Activated naive CD4-positive, alpha-beta T cell treated with anti-CD3 and anti-CD28 coated beads, Interleukin-2, amount 50 U/mL, for 24 hours (primary cell): ENCODE measurements at regions not wholly inside any gene's neighbourhood (a gene's known extent, or its start where the extent isn't known, plus 50 kb on each side); places are given as distances from the start of the nearest gene placed in this dataset.

Experiments used
- H3K27ac Mint-ChIP-seq: one replicate; pipeline ENCODE4 v1.8.0; 2021; ENCODE audit warnings: mild to moderate bottlenecking, mixed read lengths
- H3K27me3 Mint-ChIP-seq: one replicate; pipeline ENCODE4 v1.8.0; 2021; ENCODE audit warnings: mixed read lengths
- H3K36me3 Mint-ChIP-seq: one replicate; pipeline ENCODE4 v1.8.0; 2021; ENCODE audit warnings: mixed read lengths
- H3K4me1 Mint-ChIP-seq: one replicate; pipeline ENCODE4 v1.8.0; 2021; ENCODE audit warnings: mixed read lengths
- H3K4me3 Mint-ChIP-seq: one replicate; pipeline ENCODE4 v1.8.0; 2021; ENCODE audit warnings: mild to moderate bottlenecking, mixed read lengths
- H3K9me3 Mint-ChIP-seq: one replicate; pipeline ENCODE4 v1.8.0; 2021; ENCODE audit warnings: mixed read lengths

GRCh38 chr9:109903515-109904138, 123.6 kb downstream of the PALM2AKAP2 start:
- Mint-ChIP-seq H3K9me3 (no peaks in the 10 kb centered on the region), H3K4me1 (peaks cover 7% of the 10 kb centered on the region), H3K36me3 (no peaks in the 10 kb centered on the region), H3K27ac (no peak overlapping the region), H3K27me3 (no peaks in the 10 kb centered on the region), H3K4me3 (no peak overlapping the region)

GRCh38 chr9:109904666-109905065, 124.7 kb downstream of the PALM2AKAP2 start:
- Mint-ChIP-seq H3K9me3 (no peaks in the 10 kb centered on the region), H3K36me3 (no peaks in the 10 kb centered on the region), H3K27ac (no peak overlapping the region), H3K4me1 (peaks cover 7% of the 10 kb centered on the region), H3K4me3 (no peak overlapping the region), H3K27me3 (no peaks in the 10 kb centered on the region)

GRCh38 chr9:109905472-109905871, 125.5 kb downstream of the PALM2AKAP2 start:
- Mint-ChIP-seq H3K9me3 (no peaks in the 10 kb centered on the region), H3K27me3 (no peaks in the 10 kb centered on the region), H3K36me3 (no peaks in the 10 kb centered on the region), H3K4me3 (no peak overlapping the region), H3K27ac (no peak overlapping the region), H3K4me1 (peaks cover 7% of the 10 kb centered on the region)

GRCh38 chr9:109906766-109907382, 126.9 kb downstream of the PALM2AKAP2 start:
- H3K27me3 Mint-ChIP-seq: no peaks in the 10 kb centered on the region
- no peak overlapping the region for H3K27ac Mint-ChIP-seq
- H3K9me3 Mint-ChIP-seq: no peaks in the 10 kb centered on the region
- H3K36me3 Mint-ChIP-seq: no peaks in the 10 kb centered on the region
- peaks cover 7% of the 10 kb centered on the region for H3K4me1 Mint-ChIP-seq
- no peak overlapping the region for H3K4me3 Mint-ChIP-seq

- H3K4me3 Mint-ChIP-seq: no peak overlapping the region
- H3K4me1 Mint-ChIP-seq: peaks cover 7% of the 10 kb centered on the region
- no peaks in the 10 kb centered on the region for H3K27me3 Mint-ChIP-seq
- H3K27ac Mint-ChIP-seq: no peak overlapping the region
- H3K9me3 Mint-ChIP-seq: no peaks in the 10 kb centered on the region
- no peaks in the 10 kb centered on the region for H3K36me3 Mint-ChIP-seq
These were observed 127.4 kb downstream of the PALM2AKAP2 start for GRCh38 chr9:109907400-109907799.

- H3K4me3 Mint-ChIP-seq: no peak overlapping the region
- no peaks in the 10 kb centered on the region for H3K36me3 Mint-ChIP-seq
- no peaks in the 10 kb centered on the region for H3K9me3 Mint-ChIP-seq
- H3K27ac Mint-ChIP-seq: no peak overlapping the region
- H3K4me1 Mint-ChIP-seq: peaks cover 7% of the 10 kb centered on the region
- no peaks in the 10 kb centered on the region for H3K27me3 Mint-ChIP-seq
These were observed 127.9 kb downstream of the PALM2AKAP2 start for GRCh38 chr9:109907810-109908458.

- no peaks in the 10 kb centered on the region for H3K9me3 Mint-ChIP-seq
- H3K4me1 Mint-ChIP-seq: peaks cover 7% of the 10 kb centered on the region
- no peaks in the 10 kb centered on the region for H3K36me3 Mint-ChIP-seq
- no peaks in the 10 kb centered on the region for H3K27me3 Mint-ChIP-seq
- H3K27ac Mint-ChIP-seq: no peak overlapping the region
- no peak overlapping the region for H3K4me3 Mint-ChIP-seq
These were observed 128.7 kb downstream of the PALM2AKAP2 start for GRCh38 chr9:109908459-109909390.

GRCh38 chr9:109910671-109911518, 130.9 kb downstream of the PALM2AKAP2 start:
- Mint-ChIP-seq H3K27me3 (no peaks in the 10 kb centered on the region), H3K9me3 (no peaks in the 10 kb centered on the region), H3K4me1 (peaks cover 7% of the 10 kb centered on the region), H3K27ac (no peak overlapping the region), H3K36me3 (no peaks in the 10 kb centered on the region), H3K4me3 (no peak overlapping the region)

- H3K4me1 Mint-ChIP-seq: peaks cover 6% of the 10 kb centered on the region
- no peak overlapping the region for H3K4me3 Mint-ChIP-seq
- no peak overlapping the region for H3K27ac Mint-ChIP-seq
- H3K36me3 Mint-ChIP-seq: no peaks in the 10 kb centered on the region
- H3K9me3 Mint-ChIP-seq: no peaks in the 10 kb centered on the region
- H3K27me3 Mint-ChIP-seq: no peaks in the 10 kb centered on the region
These were observed 132.1 kb downstream of the PALM2AKAP2 start for GRCh38 chr9:109912082-109912582.

- H3K27ac Mint-ChIP-seq: no peak overlapping the region
- H3K4me3 Mint-ChIP-seq: no peak overlapping the region
- H3K36me3 Mint-ChIP-seq: no peaks in the 10 kb centered on the region
- H3K4me1 Mint-ChIP-seq: peaks cover 9% of the 10 kb centered on the region
- no peaks in the 10 kb centered on the region for H3K27me3 Mint-ChIP-seq
- no peaks in the 10 kb centered on the region for H3K9me3 Mint-ChIP-seq
These were observed 132.9 kb downstream of the PALM2AKAP2 start for GRCh38 chr9:109912726-109913460.

- Mint-ChIP-seq H3K4me3 (no peak overlapping the region), H3K27me3 (no peaks in the 10 kb centered on the region), H3K4me1 (peaks cover 14% of the 10 kb centered on the region), H3K36me3 (no peaks in the 10 kb centered on the region), H3K9me3 (no peaks in the 10 kb centered on the region), H3K27ac (no peak overlapping the region)
These were observed 133.4 kb downstream of the PALM2AKAP2 start for GRCh38 chr9:109913461-109913810.

- Mint-ChIP-seq H3K4me3 (no peak overlapping the region), H3K27ac (no peak overlapping the region), H3K36me3 (no peaks in the 10 kb centered on the region), H3K9me3 (no peaks in the 10 kb centered on the region), H3K27me3 (no peaks in the 10 kb centered on the region), H3K4me1 (peaks cover 21% of the 10 kb centered on the region)
These were observed 134.5 kb downstream of the PALM2AKAP2 start for GRCh38 chr9:109914280-109915027.

- no peaks in the 10 kb centered on the region for H3K36me3 Mint-ChIP-seq
- H3K27ac Mint-ChIP-seq: no peak overlapping the region
- H3K27me3 Mint-ChIP-seq: no peaks in the 10 kb centered on the region
- peaks cover 22% of the 10 kb centered on the region for H3K4me1 Mint-ChIP-seq
- H3K9me3 Mint-ChIP-seq: no peaks in the 10 kb centered on the region
- no peak overlapping the region for H3K4me3 Mint-ChIP-seq
These were observed 136.3 kb downstream of the PALM2AKAP2 start for GRCh38 chr9:109916316-109916715.
